ENCODE measurements at regions not wholly inside any gene's neighbourhood (a gene's known extent, or its start where the extent isn't known, plus 50 kb on each side); places are given as distances from the start of the nearest gene placed in this dataset.
"Not testable (repeated sequence)": the region's sequence is repeated elsewhere in the genome, so short reads cannot be mapped to it uniquely, and the experiment has no call there.

- Histone ChIP-seq H3K36me3 (no peaks in the 10 kb centered on the region), H3K9me3 (no peaks in the 10 kb centered on the region), H3K4me3 (no peak overlapping the region), H3K27me3 (no peaks in the 10 kb centered on the region), H3K4me1 (no peaks in the 10 kb centered on the region), H3K27ac (no peak overlapping the region)
- no peak for TF ChIP-seq CTCF (IDR thresholded peaks at IDR 0.05)
- DNase-seq (no peak), ATAC-seq (no peak)
- intact Hi-C loops (cut with DNase I): no loop called here
Observed at GRCh38 chr14:83711046-83711445, 1818.9 kb upstream of the FLRT2 start.

GRCh38 chr14:83712418-83713129 is 1817.4 kb upstream of the FLRT2 start:
- Histone ChIP-seq H3K4me3 (no peak overlapping the region), H3K36me3 (no peaks in the 10 kb centered on the region), H3K27me3 (no peaks in the 10 kb centered on the region), H3K27ac (no peak overlapping the region), H3K4me1 (no peaks in the 10 kb centered on the region), H3K9me3 (no peaks in the 10 kb centered on the region)
- DNase-seq (no peak), ATAC-seq (no peak)
- TF ChIP-seq CTCF (IDR thresholded peaks at IDR 0.05): no peak
- intact Hi-C loops (cut with DNase I): no loop called here

GRCh38 chr14:83713732-83714131 is 1816.2 kb upstream of the FLRT2 start:
- ATAC-seq: no peak
- H3K36me3 ChIP-seq: no peaks in the 10 kb centered on the region
- no peaks in the 10 kb centered on the region for H3K9me3 ChIP-seq
- DNase-seq: no peak
- H3K27ac ChIP-seq: no peak overlapping the region
- no peak overlapping the region for H3K4me3 ChIP-seq
- no peaks in the 10 kb centered on the region for H3K27me3 ChIP-seq
- no peaks in the 10 kb centered on the region for H3K4me1 ChIP-seq
- TF ChIP-seq CTCF (IDR thresholded peaks at IDR 0.05): no peak
- intact Hi-C loops (cut with DNase I): no loop called here

- H3K4me3 ChIP-seq: no peak overlapping the region
- TF ChIP-seq CTCF (IDR thresholded peaks at IDR 0.05): no peak
- no peak for DNase-seq
Observed at GRCh38 chr14:83714151-83714550, 1815.8 kb upstream of the FLRT2 start.

GRCh38 chr14:83719435-83719834 is 1810.5 kb upstream of the FLRT2 start:
- H3K9me3 ChIP-seq; intact Hi-C loops (cut with DNase I); H3K27me3 ChIP-seq; ATAC-seq; DNase-seq; H3K4me1 ChIP-seq; H3K27ac ChIP-seq; H3K36me3 ChIP-seq; H3K4me3 ChIP-seq: not testable (repeated sequence)

More at GRCh38 chr14:83714151-83714550, 1815.8 kb upstream of the FLRT2 start:
- Histone ChIP-seq H3K4me1 (no peaks in the 10 kb centered on the region), H3K27ac (no peak overlapping the region), H3K36me3 (no peaks in the 10 kb centered on the region), H3K9me3 (no peaks in the 10 kb centered on the region), H3K27me3 (no peaks in the 10 kb centered on the region)
- ATAC-seq: no peak
- intact Hi-C loops (cut with DNase I): no loop called here

- Histone ChIP-seq H3K9me3 (no peaks in the 10 kb centered on the region), H3K27me3 (no peaks in the 10 kb centered on the region), H3K27ac (no peak overlapping the region), H3K4me3 (no peak overlapping the region), H3K36me3 (no peaks in the 10 kb centered on the region), H3K4me1 (no peaks in the 10 kb centered on the region)
- intact Hi-C loops (cut with DNase I): no loop called here
- no peak for TF ChIP-seq CTCF (IDR thresholded peaks at IDR 0.05)
- ATAC-seq: no peak
- no peak for DNase-seq
Observed at GRCh38 chr14:83733670-83734069, 1796.3 kb upstream of the FLRT2 start.
